Activated naive CD8-positive, alpha-beta T cell treated with anti-CD3 and anti-CD28 coated beads, Interleukin-2, amount 10 ng/mL, durations not matched to agents 7 days and 5 days (primary cell): ENCODE measurements at regions not wholly inside any gene's neighbourhood (a gene's known extent, or its start where the extent isn't known, plus 50 kb on each side); places are given as distances from the start of the nearest gene placed in this dataset.

Source experiments
- ATAC-seq: fragments of 150-1000 bp; cut with Tn5 transposase; one replicate; pipeline ENCODE4 v1.10.0; 2021; ENCODE audit warnings: low read depth, moderate library complexity
- POLR2A ChIA-PET: fragments of 350-600 bp; sonication (Branson Sonifier 250); formaldehyde crosslinking; loops from one replicate; lab custom pipeline; 2021; ENCODE audit warnings: antibody characterized with exemption; lab: Charles Lee
- DNase-seq: peaks from one replicate; pipeline ENCODE4 v3.0.0; 2021
- H3K27ac Mint-ChIP-seq: one replicate; pipeline ENCODE4 v1.8.0; 2022; ENCODE audit warnings: mild to moderate bottlenecking, mixed read lengths
- H3K27me3 Mint-ChIP-seq: one replicate; pipeline ENCODE4 v1.8.0; 2022; ENCODE audit warnings: mild to moderate bottlenecking, moderate library complexity, mixed read lengths
- H3K36me3 Mint-ChIP-seq: one replicate; pipeline ENCODE4 v1.8.0; 2021; ENCODE audit warnings: mild to moderate bottlenecking, mixed read lengths
- H3K4me1 Mint-ChIP-seq: one replicate; pipeline ENCODE4 v1.8.0; 2021; ENCODE audit warnings: mixed read lengths
- H3K4me3 Mint-ChIP-seq: one replicate; pipeline ENCODE4 v1.8.0; 2022; ENCODE audit warnings: mild to moderate bottlenecking, moderate library complexity, mixed read lengths
- H3K9me3 Mint-ChIP-seq: one replicate; pipeline ENCODE4 v1.8.0; 2021; ENCODE audit warnings: mixed read lengths

GRCh38 chr12:126569706-126570105 is 1504.5 kb downstream of the AACS start:
- POLR2A ChIA-PET: no interaction called here
- H3K4me1 Mint-ChIP-seq: no peaks in the 10 kb centered on the region
- ATAC-seq (no peak), DNase-seq (no peak)
- H3K27me3 Mint-ChIP-seq: no peaks in the 10 kb centered on the region
- H3K27ac Mint-ChIP-seq: no peak overlapping the region
- peaks cover 1% of the 10 kb centered on the region for H3K9me3 Mint-ChIP-seq
- no peak overlapping the region for H3K4me3 Mint-ChIP-seq
- no peaks in the 10 kb centered on the region for H3K36me3 Mint-ChIP-seq

- H3K4me1 Mint-ChIP-seq: no peaks in the 10 kb centered on the region
- H3K9me3 Mint-ChIP-seq: peaks cover 1% of the 10 kb centered on the region
- no peak overlapping the region for H3K4me3 Mint-ChIP-seq
- no peaks in the 10 kb centered on the region for H3K36me3 Mint-ChIP-seq
- H3K27me3 Mint-ChIP-seq: no peaks in the 10 kb centered on the region
- no peak overlapping the region for H3K27ac Mint-ChIP-seq
- DNase-seq (no peak), ATAC-seq (no peak)
- POLR2A ChIA-PET: no interaction called here
Measured at GRCh38 chr12:126570566-126570965, 1505.3 kb downstream of the AACS start.

- Mint-ChIP-seq H3K9me3 (no peaks in the 10 kb centered on the region), H3K36me3 (no peaks in the 10 kb centered on the region), H3K27ac (no peak overlapping the region), H3K4me1 (no peaks in the 10 kb centered on the region), H3K27me3 (no peaks in the 10 kb centered on the region), H3K4me3 (no peak overlapping the region)
- ATAC-seq (no peak), DNase-seq (no peak)
- POLR2A ChIA-PET: no interaction called here
Measured at GRCh38 chr12:126572170-126572569, 1506.9 kb downstream of the AACS start.

- Mint-ChIP-seq H3K4me3 (no peak overlapping the region), H3K36me3 (no peaks in the 10 kb centered on the region), H3K9me3 (peaks cover 1% of the 10 kb centered on the region), H3K27ac (no peak overlapping the region), H3K27me3 (no peaks in the 10 kb centered on the region), H3K4me1 (no peaks in the 10 kb centered on the region)
- no peak for ATAC-seq
- POLR2A ChIA-PET: no interaction called here
- DNase-seq: no peak
Measured at GRCh38 chr12:126581655-126582054, 1516.4 kb downstream of the AACS start.

- Mint-ChIP-seq H3K4me3 (no peak overlapping the region), H3K4me1 (no peaks in the 10 kb centered on the region), H3K27me3 (no peaks in the 10 kb centered on the region), H3K9me3 (peaks cover 3% of the 10 kb centered on the region), H3K36me3 (no peaks in the 10 kb centered on the region), H3K27ac (no peak overlapping the region)
- POLR2A ChIA-PET: no interaction called here
- DNase-seq (no peak), ATAC-seq (no peak)
Measured at GRCh38 chr12:126582231-126582630, 1517.0 kb downstream of the AACS start.

- Mint-ChIP-seq H3K27ac (no peak overlapping the region), H3K36me3 (no peaks in the 10 kb centered on the region), H3K27me3 (no peaks in the 10 kb centered on the region), H3K9me3 (peaks cover 2% of the 10 kb centered on the region), H3K4me3 (no peak overlapping the region), H3K4me1 (peaks cover 1% of the 10 kb centered on the region)
- no peak for DNase-seq
- POLR2A ChIA-PET: no interaction called here
- ATAC-seq: no peak
Measured at GRCh38 chr12:126588586-126589249, 1523.5 kb downstream of the AACS start.

- ATAC-seq (no peak), DNase-seq (no peak)
- POLR2A ChIA-PET: no interaction called here
- Mint-ChIP-seq H3K4me3 (no peak overlapping the region), H3K27ac (no peak overlapping the region), H3K9me3 (peaks cover 2% of the 10 kb centered on the region), H3K27me3 (no peaks in the 10 kb centered on the region), H3K36me3 (no peaks in the 10 kb centered on the region), H3K4me1 (peaks cover 1% of the 10 kb centered on the region)
Measured at GRCh38 chr12:126591533-126591932, 1526.3 kb downstream of the AACS start.

GRCh38 chr12:126601184-126602170 is 1536.2 kb downstream of the AACS start:
- H3K27me3 Mint-ChIP-seq: no peaks in the 10 kb centered on the region
- POLR2A ChIA-PET: no interaction called here
- H3K9me3 Mint-ChIP-seq: peaks cover 3% of the 10 kb centered on the region
- DNase-seq: no peak
- H3K4me1 Mint-ChIP-seq: no peaks in the 10 kb centered on the region
- no peak overlapping the region for H3K4me3 Mint-ChIP-seq
- H3K27ac Mint-ChIP-seq: no peak overlapping the region
- H3K36me3 Mint-ChIP-seq: no peaks in the 10 kb centered on the region
- no peak for ATAC-seq

- H3K27me3 Mint-ChIP-seq: no peaks in the 10 kb centered on the region
- no peaks in the 10 kb centered on the region for H3K4me1 Mint-ChIP-seq
- no peak overlapping the region for H3K27ac Mint-ChIP-seq
- no peak overlapping the region for H3K4me3 Mint-ChIP-seq
- DNase-seq (no peak), ATAC-seq (no peak)
- POLR2A ChIA-PET: no interaction called here
- H3K9me3 Mint-ChIP-seq: peaks cover 3% of the 10 kb centered on the region
- no peaks in the 10 kb centered on the region for H3K36me3 Mint-ChIP-seq
Measured at GRCh38 chr12:126602612-126603011, 1537.4 kb downstream of the AACS start.

GRCh38 chr12:126607157-126607556 is 1541.9 kb downstream of the AACS start:
- Mint-ChIP-seq H3K36me3 (no peaks in the 10 kb centered on the region), H3K27me3 (no peaks in the 10 kb centered on the region), H3K9me3 (peaks cover 1% of the 10 kb centered on the region), H3K4me3 (no peak overlapping the region), H3K27ac (no peak overlapping the region), H3K4me1 (no peaks in the 10 kb centered on the region)
- DNase-seq: no peak
- no peak for ATAC-seq
- POLR2A ChIA-PET: no interaction called here

- no peak for DNase-seq
- POLR2A ChIA-PET: no interaction called here
- H3K36me3 Mint-ChIP-seq: no peaks in the 10 kb centered on the region
- no peak for ATAC-seq
- H3K4me1 Mint-ChIP-seq: no peaks in the 10 kb centered on the region
- no peaks in the 10 kb centered on the region for H3K27me3 Mint-ChIP-seq
- no peak overlapping the region for H3K27ac Mint-ChIP-seq
- H3K4me3 Mint-ChIP-seq: no peak overlapping the region
- peaks cover 3% of the 10 kb centered on the region for H3K9me3 Mint-ChIP-seq
Measured at GRCh38 chr12:126607867-126608266, 1542.6 kb downstream of the AACS start.

GRCh38 chr12:126608607-126609175 is 1543.5 kb downstream of the AACS start:
- Mint-ChIP-seq H3K36me3 (no peaks in the 10 kb centered on the region), H3K9me3 (peaks cover 6% of the 10 kb centered on the region), H3K4me3 (no peak overlapping the region), H3K27ac (no peak overlapping the region), H3K27me3 (no peaks in the 10 kb centered on the region), H3K4me1 (no peaks in the 10 kb centered on the region)
- DNase-seq (no peak), ATAC-seq (no peak)
- POLR2A ChIA-PET: no interaction called here

GRCh38 chr12:126616441-126616840 is 1551.2 kb downstream of the AACS start:
- H3K4me1 Mint-ChIP-seq: no peaks in the 10 kb centered on the region
- no peak overlapping the region for H3K4me3 Mint-ChIP-seq
- H3K9me3 Mint-ChIP-seq: peaks cover 9% of the 10 kb centered on the region
- no peak for ATAC-seq
- no peaks in the 10 kb centered on the region for H3K27me3 Mint-ChIP-seq
- POLR2A ChIA-PET: no interaction called here
- no peak for DNase-seq
- no peaks in the 10 kb centered on the region for H3K36me3 Mint-ChIP-seq
- H3K27ac Mint-ChIP-seq: no peak overlapping the region

- Mint-ChIP-seq H3K27ac (no peak overlapping the region), H3K4me3 (no peak overlapping the region), H3K27me3 (no peaks in the 10 kb centered on the region), H3K9me3 (peaks cover 9% of the 10 kb centered on the region), H3K4me1 (no peaks in the 10 kb centered on the region), H3K36me3 (no peaks in the 10 kb centered on the region)
- no peak for ATAC-seq
- no peak for DNase-seq
- POLR2A ChIA-PET: no interaction called here
Measured at GRCh38 chr12:126617312-126617711, 1552.1 kb downstream of the AACS start.
